ENCODE measurements at regions not wholly inside any gene's neighbourhood (a gene's known extent, or its start where the extent isn't known, plus 50 kb on each side); places are given as distances from the start of the nearest gene placed in this dataset.
"Not testable (repeated sequence)": the region's sequence is repeated elsewhere in the genome, so short reads cannot be mapped to it uniquely, and the experiment has no call there.

DNA sequence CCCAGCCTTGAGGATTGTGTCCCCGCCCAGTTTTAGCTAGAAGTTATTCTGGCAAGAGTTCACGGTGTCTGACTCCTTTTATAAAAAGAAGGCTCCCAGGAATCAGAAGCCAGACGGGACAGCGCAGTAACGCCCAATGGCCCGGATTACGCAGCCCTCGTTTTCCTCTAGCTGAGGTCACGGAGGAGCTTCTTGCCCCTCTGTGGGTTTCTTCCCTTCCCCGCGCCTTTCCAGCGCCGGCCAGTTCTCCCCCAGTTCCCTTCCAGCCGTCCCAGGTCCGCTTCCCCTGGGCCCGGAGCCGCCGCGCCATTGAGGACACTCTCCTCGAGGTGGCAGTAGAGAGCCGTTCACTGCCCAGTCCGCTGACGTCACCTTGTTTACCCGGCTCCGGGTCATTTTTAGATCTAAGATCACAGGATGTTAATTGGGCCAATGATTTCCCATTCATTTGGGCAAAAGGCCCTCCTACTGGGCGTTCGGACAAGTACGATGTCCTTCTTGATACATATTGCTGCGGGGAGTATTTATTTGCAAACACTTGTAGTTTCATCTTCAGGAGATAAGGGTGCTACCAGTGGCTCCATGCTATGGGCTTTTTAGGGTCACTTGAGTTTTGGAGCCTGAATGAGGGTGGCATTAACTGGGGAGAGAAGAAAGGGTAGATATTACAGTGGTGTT is 81.5 kb upstream of the PPM1B start:
- DNase-seq: peak; percentile 72 to 84

- peak; percentile 30 to 49 for DNase-seq
Measured at GRCh38 chr2:44087714-44088092, 81.0 kb upstream of the PPM1B start.

DNA sequence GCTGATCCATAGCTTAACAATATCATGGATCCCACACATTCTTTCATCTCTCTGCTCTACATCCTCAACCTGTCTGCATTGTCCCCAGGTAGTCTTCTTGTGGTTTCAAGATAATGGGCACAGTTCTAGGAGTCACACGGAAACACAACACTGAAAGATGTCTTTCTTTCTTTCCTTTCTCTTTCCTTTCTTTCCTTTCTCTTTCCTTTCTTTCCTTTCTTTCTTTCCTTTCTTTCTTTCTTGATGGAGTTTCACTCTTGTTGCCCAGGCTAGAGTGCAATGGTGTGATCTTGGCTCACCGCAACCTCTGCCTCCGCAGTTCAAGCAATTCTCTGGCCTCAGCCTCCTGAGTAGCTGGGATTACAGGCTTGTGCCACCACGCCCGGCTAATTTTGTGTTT is 76.2 kb upstream of the PPM1B start:
- not testable (repeated sequence) for DNase-seq

GRCh38 chr2:44093970-44094369 is 74.7 kb upstream of the PPM1B start:
- DNase-seq: no peak

DNA sequence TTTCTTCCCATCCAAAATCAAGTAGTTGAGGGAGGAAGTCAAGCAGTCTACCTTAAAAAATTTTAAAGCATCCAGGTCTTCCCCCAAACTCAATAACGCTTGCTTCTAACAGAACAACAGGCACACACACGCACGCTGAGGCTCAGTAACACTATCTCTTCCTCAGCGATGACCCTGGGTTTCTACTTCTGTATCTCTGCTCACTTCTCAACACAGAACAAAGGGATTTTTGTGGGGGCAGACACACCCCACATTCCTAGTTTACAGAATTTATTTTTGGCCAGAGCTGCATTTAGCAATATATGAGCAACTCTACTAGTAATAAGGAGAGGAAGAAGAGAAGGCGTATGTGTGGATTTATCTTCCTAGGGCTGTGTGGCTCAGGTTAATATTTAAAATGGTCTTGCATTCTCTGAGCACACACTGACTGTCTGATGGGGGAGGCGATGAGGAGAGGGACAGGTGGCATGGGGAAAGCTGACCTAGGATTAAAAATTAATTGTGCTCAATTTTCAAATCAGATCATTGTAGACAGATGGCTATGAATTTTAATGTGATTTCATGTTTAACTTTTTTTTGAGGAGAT is 71.3 kb upstream of the PPM1B start:
- DNase-seq: peak; percentile 92 to 98

GRCh38 chr2:44098050-44098449 is 70.6 kb upstream of the PPM1B start:
- DNase-seq: peak in 1 of 2 experiments; percentile 56

GRCh38 chr2:44098891-44099290 is 69.8 kb upstream of the PPM1B start:
- peak in 1 of 2 experiments; percentile 11 for DNase-seq

DNA sequence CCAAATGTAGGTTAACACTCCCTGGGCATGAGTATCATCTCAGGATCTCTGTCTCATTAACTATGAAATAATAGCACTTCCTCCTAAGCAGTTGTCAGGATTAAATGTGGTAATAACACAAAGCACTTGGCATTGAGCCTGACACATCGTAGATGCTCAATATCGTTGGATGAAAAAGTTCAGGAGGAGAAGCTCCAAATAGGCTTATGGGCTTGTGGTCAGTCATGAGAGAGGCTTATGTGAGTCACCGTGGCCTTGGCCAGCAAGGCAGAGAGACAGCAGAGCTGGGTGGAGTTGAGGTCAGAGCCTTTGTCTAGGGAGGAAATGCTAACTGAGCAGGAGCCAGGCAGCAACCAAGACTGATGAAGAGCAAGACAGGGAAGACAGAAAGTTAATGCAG is 68.3 kb upstream of the PPM1B start:
- peak in 1 of 2 experiments; percentile 46 for DNase-seq

GRCh38 chr2:44101246-44101645 is 67.4 kb upstream of the PPM1B start:
- DNase-seq: no peak

DNA sequence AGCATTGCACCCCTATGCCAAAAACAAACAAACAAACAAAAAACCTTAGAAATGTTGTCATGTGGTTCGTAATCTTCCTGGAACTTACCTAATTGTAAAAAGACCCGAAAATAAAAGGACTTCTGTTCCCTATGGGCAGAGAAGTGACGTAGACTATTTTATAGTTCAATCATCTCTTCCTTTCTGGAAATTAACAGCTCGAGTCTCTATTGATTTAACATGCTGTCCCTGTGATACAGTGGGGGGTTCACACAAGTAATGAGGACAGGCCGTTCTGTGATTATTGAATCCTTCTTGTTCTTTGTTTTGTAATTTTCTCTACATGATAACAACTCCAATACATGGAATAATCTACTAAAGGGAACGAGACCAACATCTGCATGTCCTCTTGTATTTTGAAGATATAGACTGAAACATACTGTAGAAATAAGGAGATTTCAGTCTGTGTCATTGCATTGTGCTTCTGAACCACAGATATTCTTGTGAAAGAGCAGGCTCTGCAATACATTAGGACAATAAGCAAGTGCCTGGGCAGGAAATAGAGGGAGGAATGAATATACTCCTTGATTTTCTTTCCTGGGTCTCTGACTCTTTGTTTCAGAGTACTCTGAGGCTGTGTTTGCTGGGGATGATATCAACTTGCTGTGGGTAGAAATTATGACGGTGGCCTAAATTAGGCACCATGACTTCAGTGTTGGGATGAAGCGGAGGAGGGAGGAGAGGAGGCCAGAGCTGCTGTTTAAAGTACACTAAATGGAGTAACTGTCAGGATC is 65.7 kb upstream of the PPM1B start:
- no peak for DNase-seq

DNA sequence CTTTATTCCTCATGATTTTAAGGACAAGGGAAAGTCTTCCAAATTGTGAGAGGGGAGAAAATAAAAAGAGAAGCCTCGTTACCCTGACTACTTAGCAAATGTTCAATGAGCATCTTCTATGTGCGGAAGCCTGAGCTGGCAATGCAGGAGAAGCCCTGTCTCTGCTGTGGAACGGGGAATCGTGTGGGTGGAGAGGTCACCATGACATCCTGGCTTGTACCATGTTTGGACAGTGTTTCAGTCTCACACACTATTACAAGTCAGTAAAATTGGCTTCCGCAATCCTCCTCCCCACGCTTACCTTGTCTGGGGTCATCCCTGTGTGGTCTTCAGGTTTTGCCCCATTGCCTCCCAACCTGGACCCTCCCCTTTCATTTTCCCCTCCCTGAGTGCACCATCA is 65.0 kb upstream of the PPM1B start:
- DNase-seq: no peak

- DNase-seq: no peak
Measured at GRCh38 chr2:44104855-44105271, 63.8 kb upstream of the PPM1B start.

DNA sequence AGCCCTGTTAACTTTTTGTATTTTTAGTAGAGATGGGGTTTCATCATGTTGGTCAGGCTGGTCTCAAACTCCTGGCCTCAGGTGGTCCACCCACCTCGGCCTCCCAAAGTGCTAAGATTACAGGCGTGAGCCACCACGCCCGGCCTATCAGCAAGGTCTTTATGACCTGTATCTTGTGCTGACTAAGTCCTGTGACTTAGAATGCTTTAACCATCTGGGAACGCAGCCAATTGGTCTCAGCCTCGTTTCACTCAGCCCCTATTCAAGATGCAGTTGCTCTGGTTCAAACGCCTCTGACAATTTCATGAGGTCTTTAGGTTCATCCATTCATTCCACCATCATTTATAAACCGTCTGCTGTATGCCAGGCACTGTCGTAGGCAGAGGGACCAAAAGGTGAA is 62.2 kb upstream of the PPM1B start:
- DNase-seq: peak in 1 of 2 experiments; percentile 12

DNA sequence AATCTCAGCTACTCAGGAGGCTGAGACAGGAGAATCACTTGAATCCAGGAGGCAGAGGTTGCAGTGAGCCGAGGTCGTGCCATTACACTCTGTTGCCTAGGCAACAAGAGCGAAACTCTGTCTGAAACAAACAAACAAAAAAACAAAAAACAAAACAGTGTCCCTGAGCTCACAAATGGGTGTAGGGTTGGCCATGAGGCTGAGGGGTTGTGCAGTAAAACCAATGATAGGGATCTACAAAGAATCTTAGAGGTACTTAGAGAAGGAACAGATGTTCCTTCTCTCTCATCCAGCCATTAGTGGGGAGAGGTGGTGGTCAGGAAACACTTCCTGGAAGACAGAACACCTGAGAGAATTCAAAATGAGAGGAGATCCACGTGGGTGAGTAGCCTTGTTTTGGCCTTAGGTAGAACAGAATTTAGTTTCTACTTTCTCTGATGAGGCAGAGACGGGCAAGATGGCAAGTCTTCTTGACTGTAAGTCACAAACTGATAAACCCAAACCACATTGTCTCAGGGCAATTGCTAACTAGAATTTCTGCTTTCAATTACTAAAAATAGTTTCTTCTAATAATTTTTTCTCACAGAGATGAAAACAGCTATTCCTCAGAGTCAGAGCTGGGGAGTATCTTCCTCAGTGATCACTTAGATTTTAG is 61.5 kb upstream of the PPM1B start:
- DNase-seq: peak; percentile 16 to 70

- DNase-seq: no peak
Measured at GRCh38 chr2:44107974-44108373, 60.7 kb upstream of the PPM1B start.

GRCh38 chr2:44109166-44109565 is 59.5 kb upstream of the PPM1B start:
- DNase-seq: no peak

DNA sequence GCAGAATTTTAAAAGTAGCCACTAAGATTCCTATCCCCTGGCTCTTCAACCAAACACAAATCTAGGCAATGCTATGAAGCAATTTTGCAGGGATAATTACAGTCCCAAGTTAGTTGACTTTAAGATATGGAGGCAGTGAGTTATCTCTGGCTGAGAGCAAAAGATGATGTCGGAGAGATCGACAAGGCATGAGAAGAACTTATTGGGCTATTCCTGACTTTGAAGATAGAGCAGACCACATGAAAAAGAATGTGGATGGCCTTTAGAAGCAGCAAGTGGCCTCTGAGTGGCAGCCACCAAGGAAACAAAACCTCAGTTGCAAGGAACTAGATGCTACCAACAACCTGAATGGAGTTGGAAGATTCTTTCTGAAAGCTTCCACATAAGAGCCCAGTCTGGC is 58.2 kb upstream of the PPM1B start:
- DNase-seq: no peak

GRCh38 chr2:44112096-44112495 is 56.6 kb upstream of the PPM1B start:
- DNase-seq: no peak

DNA sequence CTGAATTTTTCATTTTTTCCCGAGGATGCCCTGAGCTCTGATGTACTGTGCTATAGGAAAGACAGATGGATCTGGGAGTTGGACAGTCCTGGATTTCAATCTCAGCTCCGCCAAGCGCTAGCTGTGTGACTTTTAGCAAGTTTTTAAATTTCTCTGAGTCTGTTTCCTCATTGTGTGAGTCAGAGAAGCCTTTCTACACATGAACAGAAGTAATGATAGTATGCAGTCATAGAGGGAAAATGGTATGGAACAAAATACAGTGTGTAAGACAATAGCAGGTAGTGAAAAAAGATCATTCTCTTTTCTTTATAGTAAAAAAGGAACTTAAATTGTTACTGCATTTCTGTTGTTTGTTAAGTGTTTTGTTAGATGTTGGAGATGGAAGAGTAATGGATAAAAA is 52.4 kb upstream of the PPM1B start:
- no peak for DNase-seq

DNA sequence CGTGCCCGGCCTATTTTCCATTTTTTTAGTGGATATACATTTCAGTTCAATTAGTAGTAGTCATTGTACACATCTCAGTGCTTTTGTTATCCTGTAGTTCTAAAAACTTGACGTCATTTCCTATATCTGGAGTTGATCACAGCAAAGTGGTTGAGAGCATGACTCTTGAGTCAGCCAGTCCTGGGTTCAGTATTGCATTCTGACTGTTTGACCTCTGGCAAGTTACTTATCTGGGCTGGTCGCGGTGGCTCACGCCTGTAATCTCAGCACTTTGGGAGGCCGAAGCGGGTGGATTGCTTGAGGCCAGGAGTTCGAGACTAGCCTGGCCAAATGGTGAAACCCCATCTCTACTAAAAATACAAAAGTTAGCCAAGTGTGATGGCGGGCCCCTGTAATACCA is 50.4 kb upstream of the PPM1B start:
- no peak for DNase-seq
